GM19023 (cell line): ENCODE measurements at regions not wholly inside any gene's neighbourhood (a gene's known extent, or its start where the extent isn't known, plus 50 kb on each side); places are given as distances from the start of the nearest gene placed in this dataset.

Experiments used
- ATAC-seq: cut with Tn5 transposase; IDR thresholded peaks from one replicate; pipeline ENCODE4 v1.9.1; 2021; ENCODE audit warnings: mild to moderate bottlenecking, moderate library complexity; ENCODE audit not compliant: unreplicated experiment

- ATAC-seq, result no peak
Observed at GRCh38 chr22:23522623-23523251, 57.4 kb downstream of the IGLL1 start.

GRCh38 chr22:23521441-23522113 lies 58.5 kb downstream of the IGLL1 start:
- peak; percentile 67 for ATAC-seq

- ATAC-seq, result no peak
Observed at GRCh38 chr22:23520863-23521440, 59.1 kb downstream of the IGLL1 start.

GRCh38 chr22:23519442-23520157 lies 60.5 kb downstream of the IGLL1 start:
- ATAC-seq, result no peak

- ATAC-seq, result no peak
Observed at GRCh38 chr22:23518376-23519187, 61.5 kb downstream of the IGLL1 start.

GRCh38 chr22:23517804-23518375 lies 62.2 kb downstream of the IGLL1 start:
- no peak for ATAC-seq

GRCh38 chr22:23516304-23516703 lies 63.8 kb downstream of the IGLL1 start:
- no peak for ATAC-seq

GRCh38 chr22:23514322-23515038 lies 65.6 kb downstream of the IGLL1 start:
- ATAC-seq, result no peak

- no peak for ATAC-seq
Observed at GRCh38 chr22:23513705-23514104, 66.4 kb downstream of the IGLL1 start.

GRCh38 chr22:23513133-23513532 lies 67.0 kb downstream of the IGLL1 start:
- ATAC-seq, result no peak

GRCh38 chr22:23512721-23513120 lies 67.4 kb downstream of the IGLL1 start:
- no peak for ATAC-seq

GRCh38 chr22:23512348-23512705 lies 67.8 kb downstream of the IGLL1 start:
- no peak for ATAC-seq

- ATAC-seq, result no peak
Observed at GRCh38 chr22:23511627-23512347, 68.3 kb downstream of the IGLL1 start.

GRCh38 chr22:23509571-23510302 lies 70.4 kb downstream of the IGLL1 start:
- ATAC-seq, result no peak

GRCh38 chr22:23504516-23504915 lies 75.6 kb downstream of the IGLL1 start:
- no peak for ATAC-seq

- ATAC-seq, result no peak
Observed at GRCh38 chr22:23503736-23504440, 76.2 kb downstream of the IGLL1 start.

GRCh38 chr22:23503142-23503541 lies 76.9 kb downstream of the IGLL1 start:
- no peak for ATAC-seq

- ATAC-seq, result no peak
Observed at GRCh38 chr22:23501708-23502107, 78.4 kb downstream of the IGLL1 start.
